Progenitor cell of endocrine pancreas (in vitro differentiated cells): ENCODE measurements at regions not wholly inside any gene's neighbourhood (a gene's known extent, or its start where the extent isn't known, plus 50 kb on each side); places are given as distances from the start of the nearest gene placed in this dataset.
"Not testable (repeated sequence)": the region's sequence is repeated elsewhere in the genome, so short reads cannot be mapped to it uniquely, and the experiment has no call there.

ENCODE experiments used
- DNase-seq: peaks from one replicate; pipeline ENCODE4 v3.0.0; 2021; ENCODE audit warnings: low spot score; ENCODE audit not compliant: unreplicated experiment
- H3K27ac Mint-ChIP-seq: 2 replicates; pipeline ENCODE4 v1.8.0; 2021; ENCODE audit warnings: mild to moderate bottlenecking, moderate library complexity, mixed read lengths
- H3K27me3 Mint-ChIP-seq: 2 replicates; pipeline ENCODE4 v1.8.0; 2021; ENCODE audit warnings: mixed read lengths
- H3K36me3 Mint-ChIP-seq: 2 replicates; pipeline ENCODE4 v1.8.0; 2022; ENCODE audit warnings: mixed read lengths; ENCODE audit not compliant: insufficient read depth
- H3K4me1 Mint-ChIP-seq: 2 replicates; pipeline ENCODE4 v1.8.0; 2021; ENCODE audit warnings: low read depth, mixed read lengths
- H3K4me3 Mint-ChIP-seq: 2 replicates; pipeline ENCODE4 v1.8.0; 2021; ENCODE audit warnings: low read depth, mild to moderate bottlenecking, moderate library complexity, mixed read lengths
- H3K9me3 Mint-ChIP-seq: 2 replicates; pipeline ENCODE4 v1.8.0; 2021; ENCODE audit warnings: low read depth, mixed read lengths
- CTCF ChIP-seq: fragments of 200-600 bp; sonication (generic); IDR thresholded peaks from one replicate; pipeline ENCODE4 v1.5.0; 2021; ENCODE audit warnings: antibody characterized with exemption, mild to moderate bottlenecking; ENCODE audit not compliant: unreplicated experiment

- TF ChIP-seq CTCF, result no peak
- DNase-seq, result no peak
- H3K4me3 Mint-ChIP-seq, result no peak overlapping the region
- H3K9me3 Mint-ChIP-seq, result no peaks in the 10 kb centered on the region
- no peaks in the 10 kb centered on the region for H3K4me1 Mint-ChIP-seq
- no peak overlapping the region for H3K27ac Mint-ChIP-seq
- no peaks in the 10 kb centered on the region for H3K27me3 Mint-ChIP-seq
- H3K36me3 Mint-ChIP-seq, result no peaks in the 10 kb centered on the region
Measured at GRCh38 chr2:41197781-41198180, 745.9 kb upstream of the SLC8A1 start.

- TF ChIP-seq CTCF, result no peak
- DNase-seq, result no peak
- Mint-ChIP-seq H3K4me1 (no peaks in the 10 kb centered on the region), H3K9me3 (no peaks in the 10 kb centered on the region), H3K27me3 (no peaks in the 10 kb centered on the region), H3K36me3 (no peaks in the 10 kb centered on the region), H3K27ac (no peak overlapping the region), H3K4me3 (no peak overlapping the region)
Measured at GRCh38 chr2:41199334-41199733, 747.4 kb upstream of the SLC8A1 start.

- Mint-ChIP-seq H3K9me3 (no peaks in the 10 kb centered on the region), H3K36me3 (no peaks in the 10 kb centered on the region), H3K27me3 (no peaks in the 10 kb centered on the region), H3K4me1 (peaks cover 7% of the 10 kb centered on the region), H3K27ac (no peak overlapping the region), H3K4me3 (no peak overlapping the region)
- DNase-seq, result no peak
- TF ChIP-seq CTCF, result no peak
Measured at GRCh38 chr2:41204315-41204714, 752.4 kb upstream of the SLC8A1 start.

- H3K4me3 Mint-ChIP-seq, result no peak overlapping the region
- TF ChIP-seq CTCF, result no peak
- H3K4me1 Mint-ChIP-seq, result peaks cover 7% of the 10 kb centered on the region
- no peaks in the 10 kb centered on the region for H3K36me3 Mint-ChIP-seq
- no peaks in the 10 kb centered on the region for H3K9me3 Mint-ChIP-seq
- H3K27me3 Mint-ChIP-seq, result no peaks in the 10 kb centered on the region
- H3K27ac Mint-ChIP-seq, result no peak overlapping the region
- no peak for DNase-seq
Measured at GRCh38 chr2:41206004-41206403, 754.1 kb upstream of the SLC8A1 start.

GRCh38 chr2:41207578-41207977, 755.7 kb upstream of the SLC8A1 start:
- peaks cover 7% of the 10 kb centered on the region for H3K4me1 Mint-ChIP-seq
- TF ChIP-seq CTCF, result no peak
- DNase-seq, result no peak
- no peak overlapping the region for H3K4me3 Mint-ChIP-seq
- no peak overlapping the region for H3K27ac Mint-ChIP-seq
- no peaks in the 10 kb centered on the region for H3K27me3 Mint-ChIP-seq
- no peaks in the 10 kb centered on the region for H3K9me3 Mint-ChIP-seq
- H3K36me3 Mint-ChIP-seq, result no peaks in the 10 kb centered on the region

GRCh38 chr2:41210030-41210429, 758.1 kb upstream of the SLC8A1 start:
- not testable (repeated sequence) for H3K36me3 Mint-ChIP-seq, DNase-seq, H3K27ac Mint-ChIP-seq, H3K4me3 Mint-ChIP-seq, H3K4me1 Mint-ChIP-seq, H3K9me3 Mint-ChIP-seq, H3K27me3 Mint-ChIP-seq
